HL-60 (cell line): ENCODE measurements at regions not wholly inside any gene's neighbourhood (a gene's known extent, or its start where the extent isn't known, plus 50 kb on each side); places are given as distances from the start of the nearest gene placed in this dataset.

Experiments used
- DNase-seq, 2 experiments: peaks; one replicate each; pipeline ENCODE4 v3.0.0-alpha.2; 2010 to 2020; ENCODE audit warnings: low read depth in 1 of 2, low spot score in 1 of 2
- H3K27ac ChIP-seq: fragments of 250-450 bp; sonication (Bioruptor Pico); replicated peaks from 2 replicates; pipeline ENCODE4 v1.5.1; 2020; ENCODE audit warnings: mild to moderate bottlenecking, moderate library complexity
- H3K27me3 ChIP-seq: fragments of 250-450 bp; sonication (Bioruptor Pico); 2 replicates; pipeline ENCODE4 v1.5.1; 2021; ENCODE audit warnings: mild to moderate bottlenecking, moderate library complexity; ENCODE audit not compliant: insufficient read depth, poor library complexity, severe bottlenecking
- H3K4me3 ChIP-seq: replicated peaks from 2 replicates; pipeline ENCODE4 v1.5.1; 2011; ENCODE audit warnings: mild to moderate bottlenecking, control low read depth, low read length; ENCODE audit not compliant: insufficient read depth
- GABPA ChIP-seq: IDR thresholded peaks from 2 replicates; pipeline ENCODE4 v1.6.1; 2012; ENCODE audit warnings: low read depth
- POLR2AphosphoS5 ChIP-seq: IDR thresholded peaks from 2 replicates; pipeline ENCODE4 v1.6.1; 2012; ENCODE audit warnings: low read depth
- SPI1 ChIP-seq: IDR thresholded peaks from 2 replicates; pipeline ENCODE4 v1.6.1; 2012; ENCODE audit warnings: low read depth, mild to moderate bottlenecking, borderline replicate concordance
- TF ChIP-seq, protein P1 (sequence below): IDR thresholded peaks from one replicate; pipeline ENCODE4 v1.5.1; 2011; ENCODE audit warnings: low read length, control low read depth, inconsistent platforms; ENCODE audit not compliant: insufficient read depth
- TF ChIP-seq, protein P2 (sequence below): IDR thresholded peaks from 2 replicates; pipeline ENCODE4 v1.6.1; 2012; ENCODE audit warnings: low read depth; ENCODE audit not compliant: insufficient replicate concordance

DNA sequence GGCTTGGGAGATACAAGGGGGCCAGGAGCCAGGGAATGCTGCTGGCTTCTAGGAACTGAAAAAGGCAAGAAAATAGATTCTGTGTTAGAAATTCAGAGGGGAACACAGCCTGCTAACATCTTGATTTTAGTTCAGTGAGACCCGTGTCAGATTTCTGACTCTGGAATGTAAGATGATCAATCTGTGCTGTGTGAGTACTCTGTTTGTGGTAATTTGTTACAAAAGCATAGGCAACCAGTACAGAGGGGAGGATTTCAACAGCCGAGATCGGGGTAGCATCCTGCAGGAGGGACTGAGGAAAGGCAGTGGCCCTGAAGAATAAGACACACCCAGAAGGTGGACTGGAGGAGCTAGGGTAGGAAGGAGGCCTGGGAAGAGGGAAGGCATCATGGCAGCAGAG lies 410.0 kb upstream of the CCDC196 start:
- Histone ChIP-seq H3K4me3 (no peak overlapping the region), H3K27me3 (no peaks in the 10 kb centered on the region), H3K27ac (no peak overlapping the region)
- DNase-seq, result no peak
- no peak for TF ChIP-seq SPI1

DNA sequence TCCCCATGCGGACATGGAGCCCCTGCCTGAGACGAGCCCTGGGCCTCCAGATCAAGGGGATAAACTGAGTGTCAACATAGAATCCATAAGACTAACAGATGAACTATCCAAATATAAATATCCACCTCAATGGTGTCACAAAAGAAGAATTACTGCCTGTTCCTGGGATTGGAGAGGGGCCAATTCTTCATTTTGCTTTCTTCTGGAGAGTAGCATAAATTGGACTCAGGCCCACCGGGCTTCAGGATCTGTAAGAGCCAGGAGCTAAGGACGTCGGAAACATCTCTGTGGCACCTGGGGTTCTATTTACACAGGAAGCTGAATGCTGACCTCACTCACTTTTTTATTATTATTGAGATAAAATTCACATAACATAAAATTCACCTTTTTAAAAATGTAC lies 408.2 kb upstream of the CCDC196 start:
- Histone ChIP-seq H3K27ac (no peak overlapping the region), H3K27me3 (no peaks in the 10 kb centered on the region), H3K4me3 (no peak overlapping the region)
- DNase-seq, result no peak
- TF ChIP-seq SPI1, result no peak
- TF ChIP-seq, protein P1, sequence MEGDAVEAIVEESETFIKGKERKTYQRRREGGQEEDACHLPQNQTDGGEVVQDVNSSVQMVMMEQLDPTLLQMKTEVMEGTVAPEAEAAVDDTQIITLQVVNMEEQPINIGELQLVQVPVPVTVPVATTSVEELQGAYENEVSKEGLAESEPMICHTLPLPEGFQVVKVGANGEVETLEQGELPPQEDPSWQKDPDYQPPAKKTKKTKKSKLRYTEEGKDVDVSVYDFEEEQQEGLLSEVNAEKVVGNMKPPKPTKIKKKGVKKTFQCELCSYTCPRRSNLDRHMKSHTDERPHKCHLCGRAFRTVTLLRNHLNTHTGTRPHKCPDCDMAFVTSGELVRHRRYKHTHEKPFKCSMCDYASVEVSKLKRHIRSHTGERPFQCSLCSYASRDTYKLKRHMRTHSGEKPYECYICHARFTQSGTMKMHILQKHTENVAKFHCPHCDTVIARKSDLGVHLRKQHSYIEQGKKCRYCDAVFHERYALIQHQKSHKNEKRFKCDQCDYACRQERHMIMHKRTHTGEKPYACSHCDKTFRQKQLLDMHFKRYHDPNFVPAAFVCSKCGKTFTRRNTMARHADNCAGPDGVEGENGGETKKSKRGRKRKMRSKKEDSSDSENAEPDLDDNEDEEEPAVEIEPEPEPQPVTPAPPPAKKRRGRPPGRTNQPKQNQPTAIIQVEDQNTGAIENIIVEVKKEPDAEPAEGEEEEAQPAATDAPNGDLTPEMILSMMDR, result no peak
- no peak for TF ChIP-seq GABPA
- TF ChIP-seq, protein P2, sequence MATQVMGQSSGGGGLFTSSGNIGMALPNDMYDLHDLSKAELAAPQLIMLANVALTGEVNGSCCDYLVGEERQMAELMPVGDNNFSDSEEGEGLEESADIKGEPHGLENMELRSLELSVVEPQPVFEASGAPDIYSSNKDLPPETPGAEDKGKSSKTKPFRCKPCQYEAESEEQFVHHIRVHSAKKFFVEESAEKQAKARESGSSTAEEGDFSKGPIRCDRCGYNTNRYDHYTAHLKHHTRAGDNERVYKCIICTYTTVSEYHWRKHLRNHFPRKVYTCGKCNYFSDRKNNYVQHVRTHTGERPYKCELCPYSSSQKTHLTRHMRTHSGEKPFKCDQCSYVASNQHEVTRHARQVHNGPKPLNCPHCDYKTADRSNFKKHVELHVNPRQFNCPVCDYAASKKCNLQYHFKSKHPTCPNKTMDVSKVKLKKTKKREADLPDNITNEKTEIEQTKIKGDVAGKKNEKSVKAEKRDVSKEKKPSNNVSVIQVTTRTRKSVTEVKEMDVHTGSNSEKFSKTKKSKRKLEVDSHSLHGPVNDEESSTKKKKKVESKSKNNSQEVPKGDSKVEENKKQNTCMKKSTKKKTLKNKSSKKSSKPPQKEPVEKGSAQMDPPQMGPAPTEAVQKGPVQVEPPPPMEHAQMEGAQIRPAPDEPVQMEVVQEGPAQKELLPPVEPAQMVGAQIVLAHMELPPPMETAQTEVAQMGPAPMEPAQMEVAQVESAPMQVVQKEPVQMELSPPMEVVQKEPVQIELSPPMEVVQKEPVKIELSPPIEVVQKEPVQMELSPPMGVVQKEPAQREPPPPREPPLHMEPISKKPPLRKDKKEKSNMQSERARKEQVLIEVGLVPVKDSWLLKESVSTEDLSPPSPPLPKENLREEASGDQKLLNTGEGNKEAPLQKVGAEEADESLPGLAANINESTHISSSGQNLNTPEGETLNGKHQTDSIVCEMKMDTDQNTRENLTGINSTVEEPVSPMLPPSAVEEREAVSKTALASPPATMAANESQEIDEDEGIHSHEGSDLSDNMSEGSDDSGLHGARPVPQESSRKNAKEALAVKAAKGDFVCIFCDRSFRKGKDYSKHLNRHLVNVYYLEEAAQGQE, result no peak
- no peak for TF ChIP-seq POLR2AphosphoS5

DNA sequence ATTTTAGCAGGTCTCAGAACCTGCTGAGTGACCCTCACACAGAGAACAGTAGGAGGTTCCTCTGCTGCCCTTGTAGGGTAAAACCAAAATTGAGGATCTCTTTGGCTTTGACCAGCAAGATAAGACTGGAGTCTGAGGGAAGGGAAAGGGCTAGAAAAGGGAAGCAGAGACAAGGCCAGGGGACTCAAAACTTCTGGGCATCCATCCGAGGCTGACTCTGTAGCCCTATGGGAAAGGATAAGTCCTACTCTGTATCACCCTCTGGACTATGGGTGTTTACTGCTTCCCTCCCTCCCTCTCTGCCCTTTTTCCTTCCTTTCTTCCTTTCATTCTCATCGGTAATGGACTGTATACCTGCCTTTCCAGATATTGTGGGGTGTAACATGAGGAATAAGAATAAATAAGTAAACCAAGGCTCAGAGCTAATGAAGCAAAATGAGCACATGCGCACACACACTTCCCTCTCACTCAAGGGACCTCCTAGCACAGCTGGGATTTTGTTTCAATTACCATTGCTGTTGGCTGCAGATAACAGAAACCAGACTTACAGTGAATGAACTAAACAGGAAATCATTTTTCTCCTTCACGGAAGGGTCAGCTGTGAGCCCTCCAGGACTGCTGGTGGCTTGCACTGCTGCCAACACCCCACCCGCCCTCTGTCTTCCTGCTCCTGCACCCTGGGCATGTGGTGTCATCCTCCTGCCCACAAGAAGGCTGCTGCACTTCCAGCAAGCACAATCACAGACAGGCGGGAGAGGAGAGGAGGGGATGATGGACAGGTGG lies 404.4 kb upstream of the CCDC196 start:
- H3K27me3 ChIP-seq, result no peaks in the 10 kb centered on the region
- H3K27ac ChIP-seq, result no peak overlapping the region
- no peak for DNase-seq
- no peak overlapping the region for H3K4me3 ChIP-seq
- TF ChIP-seq GABPA (no peak), SPI1 (no peak), POLR2AphosphoS5 (no peak)
- TF ChIP-seq, protein P1, result no peak
- TF ChIP-seq, protein P2, result no peak

GRCh38 chr14:66085224-66085623 lies 400.9 kb upstream of the CCDC196 start:
- TF ChIP-seq, protein P1, result no peak
- Histone ChIP-seq H3K27me3 (no peaks in the 10 kb centered on the region), H3K4me3 (no peak overlapping the region), H3K27ac (no peak overlapping the region)
- DNase-seq, result no peak
